ENCODE measurements at regions not wholly inside any gene's neighbourhood (a gene's known extent, or its start where the extent isn't known, plus 50 kb on each side); places are given as distances from the start of the nearest gene placed in this dataset.
"Not testable (repeated sequence)": the region's sequence is repeated elsewhere in the genome, so short reads cannot be mapped to it uniquely, and the experiment has no call there.

DNA sequence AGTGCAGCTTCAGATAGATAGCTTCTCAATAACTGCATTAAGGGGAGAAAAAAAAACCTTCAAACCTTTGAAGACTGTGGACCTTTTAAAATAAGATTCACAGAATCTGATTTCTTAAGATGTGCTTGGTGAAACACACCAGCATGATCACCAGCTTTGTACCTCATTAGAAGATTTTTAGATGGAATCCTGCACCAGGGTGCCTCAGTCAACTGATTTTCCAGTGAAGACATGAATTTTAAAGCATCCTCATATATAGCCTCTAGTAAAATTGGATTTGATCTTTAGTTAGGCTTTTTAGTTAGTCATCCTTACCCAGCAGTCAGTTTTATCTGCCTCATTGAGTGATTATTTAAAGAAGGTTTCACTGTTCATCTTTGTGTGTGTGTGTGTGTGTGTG is 208.6 kb upstream of the DEPDC1 start:
- Mint-ChIP-seq H3K4me3 (no peak overlapping the region), H3K27ac (no peak overlapping the region), H3K4me1 (no peaks in the 10 kb centered on the region), H3K9me3 (peaks cover 3% of the 10 kb centered on the region), H3K36me3 (ENCODE audit: low read depth) (no peaks in the 10 kb centered on the region), H3K27me3 (no peaks in the 10 kb centered on the region)
- intact Hi-C loops (cut with micrococcal nuclease) = no loop called here
- DNase-seq = no peak

DNA sequence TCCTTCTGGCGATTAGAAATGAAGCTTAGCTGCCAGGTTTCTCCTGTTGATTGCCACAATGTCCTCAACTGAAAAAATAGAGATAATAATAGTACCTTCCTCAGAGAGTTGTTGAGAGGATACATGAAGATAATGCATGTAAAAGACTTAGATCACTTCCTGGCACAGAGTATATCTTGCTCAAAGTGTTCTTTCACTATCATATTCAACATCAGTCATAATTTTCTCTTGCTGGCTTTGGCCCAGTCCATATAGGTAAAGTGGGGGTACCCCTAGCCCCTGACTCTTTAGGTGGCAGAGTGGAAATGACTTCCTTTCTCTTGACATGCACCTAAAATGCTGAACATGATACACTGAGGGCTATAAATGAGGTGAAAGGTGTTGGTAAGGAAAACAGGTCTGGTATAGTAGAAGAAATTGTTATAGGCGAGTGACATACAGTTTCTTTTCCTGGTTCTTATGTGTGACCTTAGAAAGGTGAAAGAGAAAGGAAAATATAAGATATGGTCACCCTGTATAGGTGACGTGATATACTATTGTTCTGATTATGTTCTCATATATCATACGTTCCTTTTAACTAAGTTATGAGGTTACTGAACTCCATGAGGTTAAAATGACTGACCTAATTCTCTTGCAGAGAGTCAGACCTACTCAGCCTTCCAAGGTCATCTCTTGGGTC is 209.9 kb upstream of the DEPDC1 start:
- intact Hi-C loops (cut with micrococcal nuclease) = no loop called here
- Mint-ChIP-seq H3K4me3 (no peak overlapping the region), H3K4me1 (no peaks in the 10 kb centered on the region)

DNA sequence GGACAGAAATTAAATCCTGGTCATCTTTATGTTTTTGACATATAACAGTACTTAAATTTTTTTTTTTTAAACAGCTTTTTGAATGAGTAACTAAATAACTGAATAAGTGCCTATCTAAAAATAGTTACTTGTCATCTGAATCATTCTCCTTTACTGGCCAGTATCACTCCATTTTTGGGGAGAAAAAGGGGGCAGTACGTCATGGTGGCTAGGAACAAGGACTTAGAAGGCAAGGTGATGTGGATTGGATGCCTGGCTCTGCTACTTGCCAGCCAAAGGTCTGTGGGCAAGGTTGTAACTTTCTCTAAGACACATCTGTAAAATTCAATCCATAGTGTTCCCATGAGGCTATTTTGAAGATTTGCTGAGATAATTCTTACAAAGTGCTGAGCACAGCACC is 220.4 kb upstream of the DEPDC1 start:
- intact Hi-C loops (cut with micrococcal nuclease) = no loop called here
- no peak for DNase-seq
- peaks cover 4% of the 10 kb centered on the region for H3K9me3 Mint-ChIP-seq
- no peak overlapping the region for H3K4me3 Mint-ChIP-seq
- no peaks in the 10 kb centered on the region for H3K4me1 Mint-ChIP-seq
- no peaks in the 10 kb centered on the region for H3K36me3 Mint-ChIP-seq (ENCODE audit: low read depth)
- no peak overlapping the region for H3K27ac Mint-ChIP-seq
- H3K27me3 Mint-ChIP-seq = no peaks in the 10 kb centered on the region

More for the DNA sequence above, 209.9 kb upstream of the DEPDC1 start:
- peaks cover 3% of the 10 kb centered on the region for H3K9me3 Mint-ChIP-seq
- H3K27me3 Mint-ChIP-seq = no peaks in the 10 kb centered on the region
- no peak for DNase-seq
- H3K27ac Mint-ChIP-seq = no peak overlapping the region
- H3K36me3 Mint-ChIP-seq (ENCODE audit: low read depth) = no peaks in the 10 kb centered on the region

DNA sequence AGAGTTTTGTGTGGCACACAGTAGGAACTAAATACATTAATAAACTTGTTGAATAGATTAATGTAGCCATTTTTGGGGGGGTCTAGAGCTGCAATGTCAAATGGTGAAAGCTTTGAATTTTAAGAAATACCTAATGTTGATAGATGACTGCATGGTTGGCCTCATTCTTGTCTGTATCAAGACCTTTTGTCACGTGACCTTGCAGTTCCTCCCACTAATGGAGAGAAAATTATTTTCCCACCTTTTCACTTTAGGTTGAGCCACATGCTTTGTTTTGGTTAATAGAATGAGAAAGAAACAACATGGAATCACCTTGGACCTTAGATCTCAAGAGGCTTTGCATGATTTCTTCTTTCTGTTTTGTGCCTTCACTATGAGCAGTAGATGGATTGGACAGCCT is 223.6 kb upstream of the DEPDC1 start:
- peaks cover 4% of the 10 kb centered on the region for H3K9me3 Mint-ChIP-seq
- DNase-seq = no peak
- no peaks in the 10 kb centered on the region for H3K4me1 Mint-ChIP-seq
- H3K27ac Mint-ChIP-seq = no peak overlapping the region
- H3K4me3 Mint-ChIP-seq = no peak overlapping the region
- no peaks in the 10 kb centered on the region for H3K36me3 Mint-ChIP-seq (ENCODE audit: low read depth)
- no peaks in the 10 kb centered on the region for H3K27me3 Mint-ChIP-seq
- intact Hi-C loops (cut with micrococcal nuclease) = no loop called here

DNA sequence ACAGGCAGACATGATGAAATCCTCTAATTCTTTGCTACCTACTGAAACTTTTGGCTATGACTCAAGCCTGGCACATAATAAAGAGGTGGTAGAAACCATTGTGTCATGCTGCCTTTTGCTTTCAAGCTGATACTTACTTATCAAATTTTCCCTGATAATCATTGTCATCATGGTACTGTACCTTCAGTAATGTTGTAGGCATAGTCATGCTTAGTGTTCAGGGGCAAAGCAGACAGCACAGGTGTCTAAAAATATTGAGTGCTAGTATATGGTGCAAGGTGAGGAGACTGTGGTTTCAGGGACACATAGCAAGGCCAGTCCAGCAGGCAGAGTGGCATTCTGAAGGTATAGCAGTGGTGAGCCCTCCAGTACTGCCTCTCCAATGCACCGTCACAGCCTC is 226.9 kb upstream of the DEPDC1 start:
- Mint-ChIP-seq H3K4me3 (no peak overlapping the region), H3K27me3 (no peaks in the 10 kb centered on the region), H3K36me3 (ENCODE audit: low read depth) (no peaks in the 10 kb centered on the region), H3K9me3 (peaks cover 2% of the 10 kb centered on the region), H3K27ac (no peak overlapping the region), H3K4me1 (no peaks in the 10 kb centered on the region)
- intact Hi-C loops (cut with micrococcal nuclease) = no loop called here
- no peak for DNase-seq

DNA sequence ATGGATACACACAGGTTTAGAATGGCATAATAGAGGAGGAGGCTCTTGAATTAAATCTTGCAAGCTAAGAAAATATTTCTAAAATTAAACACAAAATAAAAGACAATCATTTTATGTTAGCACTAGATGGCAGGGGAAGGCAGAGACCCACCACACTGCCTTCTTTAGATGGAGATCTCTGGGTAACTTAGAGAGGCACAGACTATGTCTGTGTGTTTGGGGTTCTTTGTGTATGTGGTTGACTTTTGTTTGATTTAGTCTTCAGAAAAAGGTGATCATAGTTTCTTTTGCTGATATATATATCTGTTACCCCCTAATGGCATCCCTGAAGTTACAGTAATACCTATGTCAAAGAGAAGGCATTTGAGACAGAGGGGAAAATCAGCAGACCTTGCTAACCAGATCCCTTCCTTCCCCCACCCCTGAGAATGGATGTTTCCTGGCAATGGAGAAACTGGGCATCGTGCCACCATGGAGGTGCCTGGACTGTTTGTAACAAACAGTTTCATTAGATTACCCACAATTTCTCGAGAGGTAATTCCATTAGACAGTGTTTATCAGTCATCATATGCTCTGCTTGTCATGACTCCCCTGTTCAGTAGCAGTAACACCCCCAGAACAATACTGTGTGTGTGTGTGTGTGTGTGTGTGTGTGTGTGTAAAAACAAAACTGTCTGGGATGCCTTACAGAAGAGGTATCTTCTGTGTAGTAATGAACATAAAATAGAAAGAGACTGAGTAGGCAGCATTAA is 228.3 kb upstream of the DEPDC1 start:
- Mint-ChIP-seq H3K4me3 (no peak overlapping the region), H3K4me1 (no peaks in the 10 kb centered on the region), H3K9me3 (peaks cover 5% of the 10 kb centered on the region), H3K36me3 (ENCODE audit: low read depth) (no peaks in the 10 kb centered on the region), H3K27ac (no peak overlapping the region), H3K27me3 (no peaks in the 10 kb centered on the region)
- no peak for DNase-seq
- intact Hi-C loops (cut with micrococcal nuclease) = no loop called here

DNA sequence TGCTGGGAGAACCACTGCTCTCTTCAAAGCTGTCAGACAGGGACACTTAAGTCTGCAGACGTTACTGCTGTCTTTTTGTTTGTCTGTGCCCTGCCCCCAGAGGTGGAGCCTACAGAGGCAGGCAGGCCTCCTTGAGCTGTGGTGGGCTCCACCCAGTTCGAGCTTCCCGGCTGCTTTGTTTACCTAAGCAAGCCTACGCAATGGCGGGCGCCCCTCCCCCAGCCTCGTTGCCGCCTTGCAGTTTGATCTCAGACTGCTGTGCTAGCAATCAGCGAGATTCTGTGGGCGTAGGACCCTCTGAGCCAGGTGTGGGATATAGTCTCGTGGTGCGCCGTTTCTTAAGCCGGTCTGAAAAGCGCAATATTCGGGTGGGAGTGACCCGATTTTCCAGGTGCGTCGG is 242.6 kb upstream of the DEPDC1 start:
- H3K4me1 Mint-ChIP-seq; DNase-seq; H3K4me3 Mint-ChIP-seq; H3K27me3 Mint-ChIP-seq; intact Hi-C loops (cut with micrococcal nuclease); H3K27ac Mint-ChIP-seq; H3K36me3 Mint-ChIP-seq (ENCODE audit: low read depth): not testable (repeated sequence)
- H3K9me3 Mint-ChIP-seq = peaks cover 12% of the 10 kb centered on the region

DNA sequence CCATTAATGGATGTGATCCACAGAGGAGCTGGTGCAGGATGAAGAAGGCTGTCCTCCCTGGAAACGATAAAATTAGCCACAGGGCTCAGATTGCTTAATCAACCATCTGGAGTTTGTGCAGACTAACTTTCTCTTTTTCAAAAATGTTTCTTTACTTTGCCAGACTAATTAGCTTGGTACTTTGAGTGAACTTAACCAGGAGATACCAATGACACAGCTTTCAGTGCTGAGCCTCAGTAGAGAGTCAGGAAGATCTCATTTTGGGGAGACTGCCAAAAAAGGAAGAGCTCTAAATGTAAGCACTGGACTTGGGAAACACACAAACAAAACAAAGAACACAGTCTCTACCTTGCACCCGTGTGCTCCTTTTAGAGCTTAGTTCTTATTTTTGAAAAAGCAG is 248.1 kb upstream of the DEPDC1 start:
- no peaks in the 10 kb centered on the region for H3K4me1 Mint-ChIP-seq

DNA sequence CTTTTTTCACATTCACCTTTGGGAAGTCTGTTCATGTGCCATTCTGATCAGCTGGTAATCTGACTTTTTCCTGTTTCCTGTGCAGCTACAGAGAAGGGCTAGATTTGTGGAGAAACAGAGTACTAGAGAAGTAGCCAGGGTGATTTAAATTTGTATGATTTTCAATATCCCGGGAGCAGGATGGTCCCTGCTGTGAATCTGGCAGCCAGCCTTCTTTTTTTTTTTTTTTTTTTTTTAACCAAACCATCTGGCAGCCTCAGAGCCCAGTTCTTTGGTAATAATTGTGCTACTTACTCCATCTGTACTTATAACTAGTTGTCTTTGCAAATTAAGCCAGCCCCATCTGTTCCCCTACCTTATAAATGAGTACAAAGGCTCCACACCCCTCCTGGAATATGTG is 248.6 kb upstream of the DEPDC1 start:
- Mint-ChIP-seq H3K9me3 (peaks cover 12% of the 10 kb centered on the region), H3K4me1 (no peaks in the 10 kb centered on the region), H3K27ac (no peak overlapping the region), H3K27me3 (no peaks in the 10 kb centered on the region), H3K36me3 (ENCODE audit: low read depth) (no peaks in the 10 kb centered on the region), H3K4me3 (no peak overlapping the region)
- no peak for DNase-seq
- intact Hi-C loops (cut with micrococcal nuclease) = no loop called here

More for the DNA sequence above, 248.1 kb upstream of the DEPDC1 start:
- Mint-ChIP-seq H3K9me3 (peaks cover 12% of the 10 kb centered on the region), H3K27ac (no peak overlapping the region), H3K27me3 (no peaks in the 10 kb centered on the region), H3K36me3 (ENCODE audit: low read depth) (no peaks in the 10 kb centered on the region), H3K4me3 (no peak overlapping the region)
- no peak for DNase-seq
- intact Hi-C loops (cut with micrococcal nuclease) = no loop called here

DNA sequence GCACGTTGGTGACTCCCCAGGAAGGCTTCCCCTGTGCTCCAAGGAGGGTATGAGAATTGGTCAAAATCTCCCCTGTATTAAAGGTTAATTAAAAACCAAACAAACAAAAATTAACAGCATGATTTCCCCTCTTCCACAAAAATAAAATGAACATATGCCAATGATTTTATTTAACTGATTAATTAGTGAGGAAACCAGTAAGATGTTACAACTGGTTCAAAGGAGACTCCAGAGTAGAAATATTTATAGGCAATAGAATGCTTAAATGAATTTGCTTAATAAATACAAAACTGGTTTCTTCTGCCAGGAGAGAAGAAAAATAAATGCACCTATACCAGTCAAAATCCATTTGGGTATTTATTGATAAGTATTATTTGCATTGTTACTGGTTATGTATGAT is 249.5 kb upstream of the DEPDC1 start:
- no peak for DNase-seq
- Mint-ChIP-seq H3K9me3 (peaks cover 6% of the 10 kb centered on the region), H3K27me3 (no peaks in the 10 kb centered on the region), H3K36me3 (ENCODE audit: low read depth) (no peaks in the 10 kb centered on the region), H3K4me3 (no peak overlapping the region), H3K27ac (no peak overlapping the region), H3K4me1 (no peaks in the 10 kb centered on the region)
- intact Hi-C loops (cut with micrococcal nuclease) = no loop called here

DNA sequence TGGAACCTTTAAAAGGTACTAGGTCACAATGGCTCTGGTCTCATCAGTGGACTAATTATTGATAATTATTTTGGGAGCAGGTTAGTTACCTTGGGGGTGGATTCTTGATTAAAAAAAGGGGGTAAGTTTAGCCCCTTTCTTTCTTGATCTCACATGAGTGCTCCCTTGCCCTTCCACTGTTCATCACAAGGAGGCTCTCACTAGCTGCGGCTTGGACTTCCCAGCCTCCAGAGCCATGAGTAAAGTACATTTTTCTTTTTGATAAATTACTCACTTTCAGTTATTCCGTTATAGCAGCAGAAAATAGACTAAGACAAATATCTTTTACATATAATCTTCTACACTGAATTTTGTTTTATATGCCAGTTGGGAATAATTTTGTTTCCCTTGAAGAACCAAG is 254.8 kb upstream of the DEPDC1 start:
- Mint-ChIP-seq H3K36me3 (ENCODE audit: low read depth) (no peaks in the 10 kb centered on the region), H3K9me3 (no peaks in the 10 kb centered on the region), H3K27me3 (no peaks in the 10 kb centered on the region), H3K27ac (no peak overlapping the region), H3K4me3 (no peak overlapping the region), H3K4me1 (no peaks in the 10 kb centered on the region)
- DNase-seq = no peak
- intact Hi-C loops (cut with micrococcal nuclease) = no loop called here

DNA sequence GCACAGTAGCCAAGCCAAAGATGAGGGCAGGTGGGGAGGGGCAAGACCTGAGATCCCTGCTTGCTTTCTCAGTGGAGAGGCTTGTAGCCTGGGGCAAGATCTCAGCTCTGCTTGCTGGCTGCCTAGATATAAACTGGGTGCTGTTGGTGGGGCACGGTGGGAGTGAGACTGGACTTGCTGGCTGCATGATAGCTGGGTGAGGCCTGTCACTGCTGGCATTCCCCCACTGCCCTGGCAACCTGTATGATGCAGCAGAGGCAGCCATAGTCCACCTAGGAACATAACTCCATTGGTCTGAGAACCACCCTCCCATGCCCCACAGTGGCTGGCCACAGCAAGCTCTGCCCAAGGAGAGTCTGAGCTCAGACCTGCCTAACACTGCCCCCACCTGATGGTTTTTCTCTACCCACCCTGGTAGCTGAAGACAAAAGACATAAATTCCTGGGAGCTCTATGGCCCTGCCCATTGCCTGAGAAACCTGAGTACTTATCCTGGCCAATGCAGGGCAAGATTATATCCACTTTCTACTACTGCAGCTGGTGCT is 261.9 kb upstream of the DEPDC1 start:
- no peak overlapping the region for H3K27ac Mint-ChIP-seq
- intact Hi-C loops (cut with micrococcal nuclease) = no loop called here
- no peak overlapping the region for H3K4me3 Mint-ChIP-seq
- no peaks in the 10 kb centered on the region for H3K36me3 Mint-ChIP-seq (ENCODE audit: low read depth)
- DNase-seq = no peak
- no peaks in the 10 kb centered on the region for H3K4me1 Mint-ChIP-seq
- no peaks in the 10 kb centered on the region for H3K27me3 Mint-ChIP-seq
- peaks cover 18% of the 10 kb centered on the region for H3K9me3 Mint-ChIP-seq

DNA sequence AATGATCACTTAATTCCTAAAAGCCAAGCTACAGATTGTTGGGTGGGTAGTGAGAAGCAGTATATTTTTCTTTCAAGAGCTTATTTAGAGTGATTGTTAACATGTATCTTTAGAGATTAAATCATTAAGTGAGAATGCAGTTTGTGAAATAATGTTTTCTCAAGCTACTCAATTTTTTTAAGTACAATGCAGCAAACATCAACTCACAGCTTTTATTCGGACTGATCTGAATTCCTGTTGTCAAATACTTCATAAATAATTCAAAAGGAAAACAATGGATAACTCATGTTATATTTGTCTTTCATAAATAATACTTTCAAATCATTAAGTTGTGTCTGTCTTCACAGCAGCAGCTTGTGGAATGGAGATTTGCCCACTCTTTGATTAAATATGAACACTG is 271.1 kb upstream of the DEPDC1 start:
- H3K4me1 Mint-ChIP-seq = no peaks in the 10 kb centered on the region
- intact Hi-C loops (cut with micrococcal nuclease) = no loop called here
- no peak overlapping the region for H3K27ac Mint-ChIP-seq
- no peak for DNase-seq
- H3K9me3 Mint-ChIP-seq = peaks cover 4% of the 10 kb centered on the region
- H3K4me3 Mint-ChIP-seq = no peak overlapping the region
- H3K27me3 Mint-ChIP-seq = no peaks in the 10 kb centered on the region
- H3K36me3 Mint-ChIP-seq (ENCODE audit: low read depth) = no peaks in the 10 kb centered on the region

DNA sequence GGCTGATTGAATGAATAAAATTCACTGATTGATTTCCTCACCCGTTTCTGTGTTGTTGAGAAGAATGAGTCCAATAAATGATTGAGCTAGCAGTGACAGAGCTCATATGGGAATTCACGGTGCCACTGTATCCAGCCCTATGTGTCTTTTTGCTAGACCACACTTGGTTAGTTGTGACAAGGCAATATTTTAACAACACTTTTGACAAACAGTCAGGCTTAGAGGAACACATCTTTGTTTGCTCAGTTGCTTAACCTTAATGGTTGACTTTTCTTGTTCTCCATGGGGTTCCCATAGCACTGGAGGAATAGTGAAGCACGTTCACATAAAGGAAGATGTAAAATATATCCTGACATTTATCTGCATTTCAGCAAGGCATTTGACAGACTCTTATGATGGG is 273.9 kb upstream of the DEPDC1 start:
- no peak overlapping the region for H3K4me3 Mint-ChIP-seq
- H3K27ac Mint-ChIP-seq = no peak overlapping the region
- peaks cover 8% of the 10 kb centered on the region for H3K9me3 Mint-ChIP-seq
- H3K4me1 Mint-ChIP-seq = no peaks in the 10 kb centered on the region
- no peaks in the 10 kb centered on the region for H3K27me3 Mint-ChIP-seq
- intact Hi-C loops (cut with micrococcal nuclease) = no loop called here
- no peak for DNase-seq
- H3K36me3 Mint-ChIP-seq (ENCODE audit: low read depth) = no peaks in the 10 kb centered on the region
